Neural progenitor cell (in vitro differentiated cells): ENCODE measurements at regions not wholly inside any gene's neighbourhood (a gene's known extent, or its start where the extent isn't known, plus 50 kb on each side); places are given as distances from the start of the nearest gene placed in this dataset.

ENCODE experiments used
- DNase-seq: peaks from one replicate; pipeline ENCODE4 v3.0.0-alpha.2; 2016; ENCODE audit warnings: low spot score
- H2AFZ ChIP-seq: fragments of 200-600 bp; sonication (generic); replicated peaks from 2 replicates; pipeline ENCODE4 v1.6.1; 2016; ENCODE audit warnings: antibody characterized with exemption
- H3F3A ChIP-seq: fragments of 200-600 bp; sonication (generic); 2 replicates; pipeline ENCODE4 v1.6.1; 2016; ENCODE audit warnings: antibody characterized with exemption, low read depth
- H3K27ac ChIP-seq: fragments of 200-600 bp; sonication (generic); 2 replicates; pipeline ENCODE4 v1.5.1; 2016; ENCODE audit warnings: mild to moderate bottlenecking
- H3K27me3 ChIP-seq: fragments of 200-600 bp; sonication (generic); 2 replicates; pipeline ENCODE4 v1.6.1; 2016; ENCODE audit warnings: mild to moderate bottlenecking, moderate library complexity
- H3K36me3 ChIP-seq: fragments of 200-600 bp; sonication (generic); 2 replicates; pipeline ENCODE4 v1.5.1; 2016
- H3K4me1 ChIP-seq: fragments of 200-600 bp; sonication (generic); 2 replicates; pipeline ENCODE4 v1.6.1; 2016; ENCODE audit warnings: mixed run types
- H3K4me2 ChIP-seq: fragments of 200-600 bp; sonication (generic); 2 replicates; pipeline ENCODE4 v1.6.1; 2016
- H3K4me3 ChIP-seq: fragments of 200-600 bp; sonication (generic); 2 replicates; pipeline ENCODE4 v1.5.1; 2016
- H3K79me2 ChIP-seq: fragments of 200-600 bp; sonication (generic); 2 replicates; pipeline ENCODE4 v1.6.1; 2016; ENCODE audit warnings: low read depth
- H3K9ac ChIP-seq: fragments of 200-600 bp; sonication (generic); 2 replicates; pipeline ENCODE4 v1.6.1; 2016
- H3K9me3 ChIP-seq: fragments of 200-600 bp; sonication (generic); 2 replicates; pipeline ENCODE4 v1.5.1; 2016; ENCODE audit warnings: low read depth
- H4K20me1 ChIP-seq: fragments of 200-600 bp; sonication (generic); 2 replicates; pipeline ENCODE4 v1.6.1; 2016; ENCODE audit warnings: low read depth
- H3K27ac Mint-ChIP-seq: 3 replicates; pipeline ENCODE4 v1.8.0; 2021; ENCODE audit warnings: mixed read lengths
- H3K27me3 Mint-ChIP-seq: 2 replicates; pipeline ENCODE4 v1.8.0; 2022; ENCODE audit warnings: low read depth, mild to moderate bottlenecking, inconsistent platforms, moderate library complexity, mixed read lengths; ENCODE audit not compliant: insufficient read depth
- H3K36me3 Mint-ChIP-seq: 3 replicates; pipeline ENCODE4 v1.8.0; 2021; ENCODE audit warnings: mixed read lengths
- H3K4me1 Mint-ChIP-seq: 3 replicates; pipeline ENCODE4 v1.8.0; 2021; ENCODE audit warnings: mixed read lengths
- H3K4me3 Mint-ChIP-seq: 3 replicates; pipeline ENCODE4 v1.8.0; 2021; ENCODE audit warnings: mild to moderate bottlenecking, moderate library complexity, mixed read lengths
- H3K9me3 Mint-ChIP-seq: 3 replicates; pipeline ENCODE4 v1.8.0; 2020; ENCODE audit warnings: mixed read lengths
- EZH2 ChIP-seq: fragments of 200-600 bp; sonication (generic); IDR thresholded peaks from 2 replicates; pipeline ENCODE4 v1.6.1; 2017; ENCODE audit warnings: antibody characterized with exemption, mild to moderate bottlenecking, moderate library complexity
- EZH2phosphoT487 ChIP-seq: fragments of 200-600 bp; sonication (generic); IDR thresholded peaks from 2 replicates; pipeline ENCODE4 v1.6.1; 2017; ENCODE audit warnings: antibody characterized with exemption
- TF ChIP-seq, protein P1 (sequence below): fragments of 200-600 bp; sonication (generic); IDR thresholded peaks from 2 replicates; pipeline ENCODE4 v1.5.1; 2017; ENCODE audit warnings: antibody characterized with exemption, mild to moderate bottlenecking

DNA sequence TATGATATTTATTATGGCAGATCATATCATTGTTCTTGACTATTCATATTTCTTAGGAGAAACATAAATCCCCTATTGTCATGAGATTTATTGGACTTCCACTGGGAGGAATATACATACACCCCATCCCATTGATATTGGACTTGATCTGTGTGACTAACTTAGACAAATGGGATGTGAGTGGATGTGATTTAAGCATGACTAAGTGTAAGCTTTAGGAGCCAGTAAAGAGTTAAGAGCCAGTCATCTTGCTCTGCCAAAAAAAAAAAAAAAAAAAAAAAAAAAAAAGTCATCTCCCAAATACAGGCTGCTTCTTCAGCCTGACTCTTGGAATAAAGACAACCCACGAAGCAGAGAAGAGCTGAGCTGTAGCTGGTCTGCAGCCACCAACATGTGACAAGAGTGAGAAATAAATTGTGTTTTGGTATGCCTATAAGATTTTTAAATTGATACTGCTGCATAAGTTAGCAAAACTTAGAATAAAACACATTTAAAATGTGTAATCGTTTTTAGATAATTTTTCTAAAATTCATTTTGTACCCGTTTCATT, 595.0 kb upstream of the LRRC4C start:
- Mint-ChIP-seq H3K27ac (no peak overlapping the region), H3K27me3 (peaks cover 4% of the 10 kb centered on the region), H3K4me3 (no peak overlapping the region), H3K4me1 (no peaks in the 10 kb centered on the region), H3K9me3 (no peaks in the 10 kb centered on the region), H3K36me3 (no peaks in the 10 kb centered on the region)
- Histone ChIP-seq H3K9me3 (no peaks in the 10 kb centered on the region), H2AFZ (no peak overlapping the region), H3K27me3 (no peaks in the 10 kb centered on the region), H3K4me1 (no peaks in the 10 kb centered on the region), H3K36me3 (no peaks in the 10 kb centered on the region), H3K4me3 (no peak overlapping the region), H3F3A (no peaks in the 10 kb centered on the region), H3K9ac (no peak overlapping the region), H3K4me2 (no peak overlapping the region), H3K79me2 (no peaks in the 10 kb centered on the region), H4K20me1 (no peaks in the 10 kb centered on the region), H3K27ac (no peak overlapping the region)
- no peak for DNase-seq
- TF ChIP-seq, protein P1, sequence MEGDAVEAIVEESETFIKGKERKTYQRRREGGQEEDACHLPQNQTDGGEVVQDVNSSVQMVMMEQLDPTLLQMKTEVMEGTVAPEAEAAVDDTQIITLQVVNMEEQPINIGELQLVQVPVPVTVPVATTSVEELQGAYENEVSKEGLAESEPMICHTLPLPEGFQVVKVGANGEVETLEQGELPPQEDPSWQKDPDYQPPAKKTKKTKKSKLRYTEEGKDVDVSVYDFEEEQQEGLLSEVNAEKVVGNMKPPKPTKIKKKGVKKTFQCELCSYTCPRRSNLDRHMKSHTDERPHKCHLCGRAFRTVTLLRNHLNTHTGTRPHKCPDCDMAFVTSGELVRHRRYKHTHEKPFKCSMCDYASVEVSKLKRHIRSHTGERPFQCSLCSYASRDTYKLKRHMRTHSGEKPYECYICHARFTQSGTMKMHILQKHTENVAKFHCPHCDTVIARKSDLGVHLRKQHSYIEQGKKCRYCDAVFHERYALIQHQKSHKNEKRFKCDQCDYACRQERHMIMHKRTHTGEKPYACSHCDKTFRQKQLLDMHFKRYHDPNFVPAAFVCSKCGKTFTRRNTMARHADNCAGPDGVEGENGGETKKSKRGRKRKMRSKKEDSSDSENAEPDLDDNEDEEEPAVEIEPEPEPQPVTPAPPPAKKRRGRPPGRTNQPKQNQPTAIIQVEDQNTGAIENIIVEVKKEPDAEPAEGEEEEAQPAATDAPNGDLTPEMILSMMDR: no peak
- TF ChIP-seq EZH2 (no peak), EZH2phosphoT487 (no peak)

DNA sequence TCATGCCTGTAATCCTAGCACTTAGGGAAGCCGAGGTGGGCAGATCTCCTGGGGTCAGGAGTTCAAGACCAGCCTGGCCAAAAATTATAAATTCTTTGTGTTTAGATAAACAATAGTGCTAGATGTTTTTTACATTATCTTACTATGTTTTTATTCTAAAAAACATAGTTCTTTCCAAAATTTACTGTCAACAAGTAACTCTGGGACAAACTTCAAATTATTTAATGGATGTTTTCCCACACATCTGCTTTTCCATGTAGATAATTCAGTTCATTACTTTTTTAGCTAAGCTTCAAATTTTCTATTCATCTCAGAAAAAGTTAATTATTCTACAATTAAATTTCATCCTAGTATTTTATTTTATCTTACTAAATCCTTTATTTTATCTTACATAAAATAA, 596.2 kb upstream of the LRRC4C start:
- TF ChIP-seq EZH2phosphoT487: no peak
- TF ChIP-seq, protein P1: no peak
- no peak for TF ChIP-seq EZH2
- no peak overlapping the region for H2AFZ ChIP-seq
- no peaks in the 10 kb centered on the region for H3K4me1 ChIP-seq
- no peaks in the 10 kb centered on the region for H3F3A ChIP-seq
- no peak for DNase-seq
- Mint-ChIP-seq H3K4me1 (no peaks in the 10 kb centered on the region), H3K27ac (no peak overlapping the region), H3K36me3 (no peaks in the 10 kb centered on the region), H3K4me3 (no peak overlapping the region), H3K27me3 (peaks cover 4% of the 10 kb centered on the region), H3K9me3 (no peaks in the 10 kb centered on the region)
- no peaks in the 10 kb centered on the region for H3K9me3 ChIP-seq
- no peaks in the 10 kb centered on the region for H3K79me2 ChIP-seq
- H3K4me2 ChIP-seq: no peak overlapping the region
- H3K36me3 ChIP-seq: no peaks in the 10 kb centered on the region
- no peaks in the 10 kb centered on the region for H3K27me3 ChIP-seq
- no peak overlapping the region for H3K9ac ChIP-seq
- no peak overlapping the region for H3K27ac ChIP-seq
- H4K20me1 ChIP-seq: no peaks in the 10 kb centered on the region
- H3K4me3 ChIP-seq: no peak overlapping the region

DNA sequence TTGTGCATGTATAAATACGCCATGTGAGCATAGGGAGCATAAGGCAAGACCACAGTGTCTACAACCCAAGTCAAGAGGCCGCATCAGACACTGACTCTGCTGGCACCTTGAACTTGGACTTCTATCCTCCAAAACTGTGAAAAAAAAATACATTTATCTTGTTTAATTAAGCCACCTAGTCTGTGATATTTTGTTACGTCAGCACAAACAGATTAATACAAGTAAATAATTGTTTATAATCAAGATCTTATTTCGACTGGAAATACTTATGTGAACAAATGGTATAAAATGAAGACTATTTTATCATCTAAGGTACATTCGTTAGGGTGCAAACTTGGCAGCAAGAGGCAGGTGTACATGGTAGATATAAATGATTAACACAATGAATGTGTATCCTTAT, 599.3 kb upstream of the LRRC4C start:
- no peak overlapping the region for H3K4me3 Mint-ChIP-seq
- Histone ChIP-seq H3K4me3 (no peak overlapping the region), H3K27me3 (no peaks in the 10 kb centered on the region), H4K20me1 (no peaks in the 10 kb centered on the region), H3K79me2 (no peaks in the 10 kb centered on the region), H2AFZ (no peak overlapping the region), H3K9ac (no peak overlapping the region), H3K4me1 (peaks cover under 1% of the 10 kb centered on the region), H3F3A (no peaks in the 10 kb centered on the region), H3K36me3 (no peaks in the 10 kb centered on the region), H3K27ac (no peak overlapping the region), H3K9me3 (no peaks in the 10 kb centered on the region), H3K4me2 (no peak overlapping the region)
- H3K27ac Mint-ChIP-seq: no peak overlapping the region
- peaks cover 4% of the 10 kb centered on the region for H3K27me3 Mint-ChIP-seq
- no peaks in the 10 kb centered on the region for H3K9me3 Mint-ChIP-seq
- TF ChIP-seq EZH2phosphoT487 (no peak), EZH2 (no peak)
- TF ChIP-seq, protein P1: no peak
- no peak for DNase-seq
- no peaks in the 10 kb centered on the region for H3K36me3 Mint-ChIP-seq
- peaks cover 3% of the 10 kb centered on the region for H3K4me1 Mint-ChIP-seq
